NCI-H1105 treated with DMSO at 0.1 percent for 48 hours (cell line): ENCODE measurements at regions not wholly inside any gene's neighbourhood (a gene's known extent, or its start where the extent isn't known, plus 50 kb on each side); places are given as distances from the start of the nearest gene placed in this dataset.
"Not testable (repeated sequence)": the region's sequence is repeated elsewhere in the genome, so short reads cannot be mapped to it uniquely, and the experiment has no call there.

Experiments
- DNase-seq: peaks from one replicate; lab custom pipeline; 2025; lab: John Stamatoyannopoulos, UW

DNA sequence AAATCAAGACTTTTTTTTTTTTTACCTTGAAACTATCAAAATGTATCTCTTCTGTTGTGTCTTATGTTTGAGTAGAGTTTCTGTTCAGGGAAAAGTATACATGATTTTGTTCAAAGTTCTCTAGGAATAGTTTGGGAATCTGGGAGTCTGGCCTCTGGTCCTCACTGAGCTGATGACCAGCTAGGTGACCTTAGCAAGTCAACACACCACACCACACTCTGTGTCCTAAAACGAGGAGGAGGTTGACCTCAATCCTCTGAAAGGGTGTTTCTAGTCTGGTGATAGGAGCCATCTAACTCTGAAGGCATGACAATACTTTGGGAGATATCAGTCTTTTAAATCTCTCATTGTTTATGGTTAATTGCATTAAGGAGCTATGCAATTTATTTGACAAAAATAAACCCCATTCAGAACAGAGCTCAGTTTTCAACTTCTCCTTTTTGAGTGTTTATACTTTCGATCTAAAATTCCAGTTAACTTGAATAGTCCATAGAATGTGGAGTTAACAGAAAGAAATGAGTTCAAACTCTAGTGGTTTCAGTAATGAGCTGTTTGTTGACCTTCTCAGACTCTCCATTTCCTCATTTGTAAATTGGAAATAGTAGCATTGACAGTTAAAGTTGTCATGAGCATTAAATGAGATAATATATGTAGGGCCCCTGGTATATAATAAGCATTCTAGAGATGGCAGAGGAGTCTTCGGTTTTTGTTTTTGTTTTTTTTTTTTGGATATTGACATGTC is 112.2 kb upstream of the LRRN1 start:
- no peak for DNase-seq

DNA sequence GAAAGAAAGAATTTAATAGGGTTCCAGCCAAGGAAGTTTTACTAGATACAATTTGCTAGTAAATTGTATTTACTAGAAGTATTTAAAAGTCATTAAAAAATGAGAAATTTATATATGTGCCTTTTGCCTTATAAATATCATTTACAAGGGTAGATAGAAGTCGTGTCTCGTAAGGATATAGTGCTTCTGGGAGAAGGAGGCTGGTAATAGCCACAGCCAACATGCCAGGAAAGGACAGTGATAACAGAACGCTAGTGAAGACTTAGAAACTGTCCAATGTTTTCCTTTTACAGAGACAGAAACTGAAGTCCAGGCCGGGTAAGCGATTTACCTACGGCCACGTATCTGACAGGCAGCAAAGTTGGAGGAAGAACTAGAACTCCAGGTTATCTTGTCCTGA is 113.5 kb upstream of the LRRN1 start:
- no peak for DNase-seq

- DNase-seq, result no peak
Observed at GRCh38 chr3:3683261-3683660, 116.0 kb upstream of the LRRN1 start.

- DNase-seq, result no peak
Observed at GRCh38 chr3:3675801-3676200, 123.4 kb upstream of the LRRN1 start.

DNA sequence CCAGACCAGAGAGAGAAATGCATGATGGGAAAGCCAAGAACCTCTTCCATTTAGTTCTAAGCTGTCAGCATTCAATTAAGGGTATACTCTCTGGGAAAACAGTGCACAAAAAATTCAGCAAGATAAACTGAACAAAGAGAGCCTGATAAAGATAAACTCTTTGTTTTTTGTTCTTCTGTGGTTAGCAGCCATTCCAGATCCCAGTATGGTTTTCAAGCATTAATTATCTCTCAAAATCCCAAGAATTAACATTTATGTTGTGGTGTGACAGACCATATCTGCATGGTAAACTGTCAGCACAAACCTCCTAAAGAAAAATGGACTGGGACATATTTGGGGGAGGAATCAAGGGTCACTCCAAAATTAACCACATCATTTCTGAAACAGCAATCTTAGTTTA is 124.0 kb upstream of the LRRN1 start:
- no peak for DNase-seq

GRCh38 chr3:3666664-3667063 is 132.6 kb upstream of the LRRN1 start:
- no peak for DNase-seq

DNA sequence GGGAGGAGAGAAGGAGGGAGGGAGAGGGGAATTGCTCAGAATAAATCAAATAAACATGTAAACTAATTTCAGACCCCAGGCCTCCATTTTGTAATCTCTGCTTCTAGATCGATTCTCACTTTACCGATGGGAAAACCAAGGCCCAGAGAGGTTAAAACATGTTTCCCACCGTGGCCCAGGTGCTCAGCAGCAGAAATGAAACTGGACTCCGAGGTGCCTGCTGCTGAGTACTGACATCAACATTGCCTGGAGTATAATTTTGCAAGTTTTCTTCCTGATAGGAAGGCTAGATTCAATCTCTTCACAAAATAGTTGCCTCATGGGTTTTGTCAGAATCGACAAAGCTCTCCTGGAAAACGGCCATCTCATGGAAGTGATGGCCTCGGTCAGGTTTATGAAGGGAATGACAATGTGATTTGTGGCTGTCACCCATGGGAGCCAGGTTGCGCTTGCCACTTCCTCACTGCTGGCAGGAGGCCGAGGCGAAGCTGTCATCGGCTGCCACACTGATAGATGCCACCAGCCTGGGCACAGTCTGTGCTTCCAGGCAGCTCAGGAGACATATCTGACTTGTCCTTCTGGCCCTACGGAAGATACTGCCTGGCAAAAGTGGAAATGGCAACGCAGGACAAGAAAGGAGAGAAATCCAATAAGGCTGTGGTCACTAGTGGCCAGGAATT is 133.1 kb upstream of the LRRN1 start:
- no peak for DNase-seq

- DNase-seq, result no peak
Observed at GRCh38 chr3:3665546-3665945, 133.7 kb upstream of the LRRN1 start.

- no peak for DNase-seq
Observed at GRCh38 chr3:3664935-3665334, 134.3 kb upstream of the LRRN1 start.

DNA sequence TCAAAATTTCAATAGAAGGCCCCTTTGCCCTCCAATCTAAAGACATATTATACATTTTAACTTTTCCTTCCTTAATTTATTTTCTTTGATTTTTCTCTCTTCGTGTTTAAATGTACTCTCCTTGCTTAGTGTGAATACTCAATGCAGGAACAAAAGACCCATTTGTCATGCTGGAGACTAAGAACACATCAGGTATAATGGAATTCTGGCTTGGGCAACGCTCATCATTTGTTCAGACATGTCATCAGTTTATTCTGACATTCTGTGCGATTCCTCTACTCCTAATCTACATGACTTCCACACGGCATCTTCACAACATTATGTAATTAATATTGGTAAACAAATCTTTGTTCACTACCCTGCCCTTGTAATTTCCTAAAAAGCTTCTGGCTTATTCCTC is 136.6 kb upstream of the LRRN1 start:
- no peak for DNase-seq

- no peak for DNase-seq
Observed at GRCh38 chr3:3654916-3655315, 144.3 kb upstream of the LRRN1 start.

- DNase-seq, result no peak
Observed at GRCh38 chr3:3648988-3649679, 150.1 kb upstream of the LRRN1 start.

DNA sequence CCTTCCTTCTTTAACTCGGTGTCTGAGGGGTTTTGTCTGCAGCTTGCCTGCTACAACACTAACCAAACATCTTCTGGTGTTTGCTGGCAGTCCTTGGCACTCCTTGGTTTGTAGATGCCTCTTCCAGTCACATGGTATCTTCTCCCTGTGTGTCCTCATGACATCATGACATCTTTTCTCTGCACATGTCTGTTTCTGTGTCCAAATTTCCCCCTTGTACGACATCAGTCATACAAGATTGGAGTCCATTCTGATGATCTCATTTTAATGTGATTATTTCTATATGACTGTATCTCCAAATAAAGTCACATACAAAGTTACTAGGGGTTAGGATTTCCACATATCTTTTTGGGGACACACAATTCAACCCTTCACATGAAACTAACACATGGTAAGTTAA is 152.3 kb upstream of the LRRN1 start:
- no peak for DNase-seq

GRCh38 chr3:3646103-3646844 is 153.0 kb upstream of the LRRN1 start:
- not testable (repeated sequence) for DNase-seq

- no peak for DNase-seq
Observed at GRCh38 chr3:3641877-3642455, 157.3 kb upstream of the LRRN1 start.

DNA sequence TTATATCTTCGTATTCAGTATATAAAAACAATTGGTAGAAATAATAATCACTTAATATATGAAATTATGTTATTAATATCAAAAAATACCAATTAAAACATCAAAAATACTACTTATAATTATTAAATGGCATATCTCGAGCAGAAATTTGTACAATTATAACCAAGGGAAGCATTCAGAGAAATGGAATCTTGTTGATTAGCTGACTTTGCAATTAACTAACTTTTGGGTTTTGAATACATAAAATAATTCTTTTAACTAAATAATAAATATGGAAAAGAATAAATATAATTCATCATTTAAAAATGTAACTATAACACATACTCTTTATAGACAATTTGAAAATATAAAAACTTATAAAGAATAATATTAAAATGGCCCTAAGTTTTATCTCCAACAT is 160.2 kb upstream of the LRRN1 start:
- DNase-seq, result no peak

DNA sequence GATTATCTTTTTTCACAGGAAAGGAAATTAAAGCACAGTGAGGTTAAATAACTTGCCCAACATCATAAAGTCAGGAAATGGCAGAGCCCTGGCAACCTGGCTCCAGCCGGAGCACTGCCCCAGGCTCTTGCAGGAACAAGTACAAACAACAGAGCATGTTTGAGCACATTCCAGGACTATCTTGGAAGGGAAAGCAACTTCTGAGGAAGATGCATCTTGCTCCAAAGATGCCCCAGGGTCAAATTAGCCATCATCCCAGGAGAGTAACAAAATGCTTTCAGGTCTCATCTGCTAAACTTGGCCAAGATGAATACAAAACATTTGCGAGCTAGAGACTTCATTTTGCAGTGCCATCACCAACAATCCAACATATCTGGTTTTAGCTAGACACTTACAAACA is 162.4 kb upstream of the LRRN1 start:
- DNase-seq, result no peak

- no peak for DNase-seq
Observed at GRCh38 chr3:3635109-3635508, 164.1 kb upstream of the LRRN1 start.

DNA sequence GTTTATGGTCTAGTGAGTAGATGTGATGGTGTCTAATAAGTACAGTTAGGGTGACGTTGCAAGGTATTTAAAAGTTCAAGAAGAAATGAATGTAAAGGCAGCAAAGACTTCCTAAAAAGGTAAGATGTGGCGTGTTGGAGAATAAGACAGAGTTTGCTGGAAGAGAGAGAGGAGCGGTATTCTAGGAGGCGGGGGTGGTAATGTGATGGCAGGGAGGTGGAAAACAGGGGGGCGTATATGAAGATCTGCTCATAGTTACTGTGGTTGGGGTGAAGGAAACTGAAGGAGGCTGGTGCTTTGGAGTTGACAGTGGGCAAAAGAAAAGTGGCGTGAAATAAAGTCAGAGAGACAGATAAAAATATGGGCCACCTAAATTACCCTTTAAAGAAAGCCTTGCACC is 164.9 kb upstream of the LRRN1 start:
- no peak for DNase-seq

DNA sequence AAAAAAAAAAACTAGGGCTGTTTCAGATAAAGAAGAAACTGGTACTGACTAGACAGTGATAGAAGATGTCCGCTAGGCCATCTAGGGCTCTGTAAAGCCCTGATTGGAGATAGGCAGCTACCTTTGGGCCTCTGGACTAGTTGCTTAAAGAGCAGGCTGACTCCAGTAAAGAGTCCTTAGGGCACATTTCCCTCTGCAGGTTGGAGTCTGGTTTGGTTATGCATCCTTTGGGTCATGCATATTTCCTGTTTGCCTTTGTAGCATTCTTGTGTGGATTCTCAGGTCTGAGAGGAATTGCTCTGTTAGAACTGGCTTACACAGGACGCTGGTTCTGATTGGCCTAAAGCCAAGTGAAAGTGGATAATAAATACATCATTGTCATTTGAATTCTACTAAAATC is 165.5 kb upstream of the LRRN1 start:
- no peak for DNase-seq

DNA sequence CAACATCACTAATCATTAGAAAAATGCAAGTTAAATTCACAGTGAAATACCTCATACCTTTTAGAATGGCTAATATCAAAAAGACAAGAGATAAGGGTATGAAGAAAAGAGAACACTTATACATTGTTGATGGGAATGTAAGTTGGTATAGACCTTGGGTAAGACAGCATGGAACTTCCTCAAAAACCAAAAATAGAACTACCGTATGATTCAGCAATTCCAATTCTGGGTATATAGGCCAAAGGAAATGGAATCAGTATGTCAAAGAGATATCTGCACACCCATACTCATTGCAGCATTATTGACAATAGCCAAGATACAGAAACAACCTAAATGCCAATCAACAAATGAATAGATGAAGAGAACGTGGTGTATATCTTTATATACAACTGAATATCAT is 166.8 kb upstream of the LRRN1 start:
- DNase-seq, result no peak

DNA sequence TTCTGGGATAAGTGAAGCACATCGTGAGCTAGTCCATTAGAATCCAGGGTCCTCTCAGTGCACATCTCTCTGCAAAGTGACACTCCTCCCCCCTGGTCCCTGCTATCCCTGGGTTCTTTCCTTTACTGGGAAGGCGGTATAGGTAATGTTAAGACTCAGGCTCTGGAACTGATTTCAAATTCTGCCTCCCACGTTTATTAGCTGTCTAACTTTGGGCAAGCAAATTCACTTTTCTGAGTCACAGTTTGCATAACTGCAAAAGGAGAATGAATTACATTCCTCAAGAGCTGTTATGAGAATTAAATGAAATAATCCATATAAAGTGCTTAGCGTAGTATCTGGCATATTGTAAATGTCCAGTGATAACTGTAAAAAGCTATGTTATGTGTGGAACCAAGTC is 168.1 kb upstream of the LRRN1 start:
- no peak for DNase-seq
